ENCODE measurements at regions not wholly inside any gene's neighbourhood (a gene's known extent, or its start where the extent isn't known, plus 50 kb on each side); places are given as distances from the start of the nearest gene placed in this dataset.
"Not testable (repeated sequence)": the region's sequence is repeated elsewhere in the genome, so short reads cannot be mapped to it uniquely, and the experiment has no call there.

- TF ChIP-seq CTCF (conservative IDR thresholded peaks at IDR 0.05) (no peak), ZFX (IDR thresholded peaks at IDR 0.05) (no peak)
- H3K27ac ChIP-seq, result no peak overlapping the region
These were observed 114.8 kb upstream of the NDN start for GRCh38 chr15:23801881-23802280.

GRCh38 chr15:23802896-23803435 lies 115.9 kb upstream of the NDN start:
- H3K27ac ChIP-seq, result not testable (repeated sequence)

GRCh38 chr15:23806980-23807379 lies 119.9 kb upstream of the NDN start:
- no peak for TF ChIP-seq CTCF (conservative IDR thresholded peaks at IDR 0.05)
- no peak for TF ChIP-seq ZFX (IDR thresholded peaks at IDR 0.05)
- no peak overlapping the region for H3K27ac ChIP-seq

- TF ChIP-seq ZFX (IDR thresholded peaks at IDR 0.05), result no peak
- TF ChIP-seq CTCF (conservative IDR thresholded peaks at IDR 0.05), result peak; percentile 36
- no peak overlapping the region for H3K27ac ChIP-seq
These were observed 136.4 kb upstream of the NDN start for GRCh38 chr15:23823508-23823907.

GRCh38 chr15:23828786-23829185 lies 141.7 kb upstream of the NDN start:
- TF ChIP-seq CTCF (conservative IDR thresholded peaks at IDR 0.05) (no peak), ZFX (IDR thresholded peaks at IDR 0.05) (no peak)
- H3K27ac ChIP-seq, result no peak overlapping the region

GRCh38 chr15:23835953-23836352 lies 148.8 kb upstream of the NDN start:
- no peak overlapping the region for H3K27ac ChIP-seq
- no peak for TF ChIP-seq ZFX (IDR thresholded peaks at IDR 0.05)
- no peak for TF ChIP-seq CTCF (conservative IDR thresholded peaks at IDR 0.05)

- TF ChIP-seq CTCF (conservative IDR thresholded peaks at IDR 0.05) (no peak), ZFX (IDR thresholded peaks at IDR 0.05) (no peak)
- H3K27ac ChIP-seq, result no peak overlapping the region
These were observed 152.9 kb upstream of the NDN start for GRCh38 chr15:23839893-23840474.

GRCh38 chr15:23846218-23846617 lies 159.1 kb upstream of the NDN start:
- TF ChIP-seq ZFX (IDR thresholded peaks at IDR 0.05) (no peak), CTCF (conservative IDR thresholded peaks at IDR 0.05) (no peak)
- no peak overlapping the region for H3K27ac ChIP-seq
